ENCODE measurements at regions not wholly inside any gene's neighbourhood (a gene's known extent, or its start where the extent isn't known, plus 50 kb on each side); places are given as distances from the start of the nearest gene placed in this dataset.

GRCh38 chr9:80928697-80929096 lies 760.6 kb downstream of the TLE1 start:
- Histone ChIP-seq H3K9ac (replicated peaks; ENCODE audit: extremely low read depth, insufficient read depth, low read length) (no peak overlapping the region), H3K36me3 (ENCODE audit: control insufficient read depth in 2 of 2, extremely low read depth in 1 of 2, insufficient read depth in 2 of 2, low read length in 2 of 2) (no peaks in the 10 kb centered on the region), H3K9me1 (replicated peaks; ENCODE audit: control insufficient read depth, extremely low read depth, insufficient read depth, low read length) (no peaks in the 10 kb centered on the region), H3K27me3 (ENCODE audit: control insufficient read depth in 2 of 2, insufficient read depth in 2 of 2, low read length in 2 of 2) (no peaks in the 10 kb centered on the region), H3K4me3 (replicated peaks in 1 of 3; ENCODE audit: insufficient read depth in 1 of 3, low read depth in 1 of 3, low read length in 3 of 3) (no peak overlapping the region), H3K27ac (ENCODE audit: insufficient read depth, low read depth, low read length) (no peak overlapping the region), H2AFZ (ENCODE audit: low read depth, low read length) (no peak overlapping the region), H3K4me2 (ENCODE audit: insufficient read depth, low read length) (no peak overlapping the region), H3K79me2 (ENCODE audit: control insufficient read depth, insufficient read depth, low read length) (no peaks in the 10 kb centered on the region), H4K20me1 (replicated peaks; ENCODE audit: control insufficient read depth, extremely low read depth, insufficient read depth, low read length) (no peaks in the 10 kb centered on the region), H3K4me1 (ENCODE audit: control insufficient read depth, extremely low read depth, insufficient read depth, low read length) (no peaks in the 10 kb centered on the region), H3K9me3 (replicated peaks; ENCODE audit: control insufficient read depth, insufficient read depth, low read length) (no peaks in the 10 kb centered on the region)
- intact Hi-C loops (cut with micrococcal nuclease) = no loop called here
- DNase-seq (ENCODE audit: low read depth, low spot score) (no peak), FAIRE-seq (no peak)
- dilution Hi-C loops (cut with MboI; ENCODE audit: extremely low pct_ligation_motif_present, low sequenced_read_pairs) = no loop called here
- ChIA-PET CTCF (no interaction called here), POLR2A (no interaction called here)
- no TSS peak for BruUV-seq (replicated peaks)
- TF ChIP-seq MAX (IDR thresholded peaks at IDR 0.05; ENCODE audit: insufficient read depth, insufficient read length) = no peak
- TF ChIP-seq CTCF (IDR thresholded peaks at IDR 0.05; ENCODE audit: extremely low read depth in 1 of 2, insufficient read depth in 1 of 2, low read depth in 1 of 2, low read length in 2 of 2) = no peak
- TF ChIP-seq MYC (IDR thresholded peaks at IDR 0.05; ENCODE audit: low read depth, low read length) = no peak
- no peak for TF ChIP-seq POLR2A (IDR thresholded peaks at IDR 0.05; ENCODE audit: low read depth, low read length)
- no peak for TF ChIP-seq EZH2 (IDR thresholded peaks at IDR 0.05; ENCODE audit: borderline replicate concordance, low read depth, low read length, severe bottlenecking)
- TF ChIP-seq GATA2 (IDR thresholded peaks at IDR 0.05; ENCODE audit: insufficient read depth, insufficient read length, low read depth, low read length) = no peak
- no peak for TF ChIP-seq FOS (IDR thresholded peaks at IDR 0.05; ENCODE audit: borderline replicate concordance, insufficient read depth, low read length)
- TF ChIP-seq JUN (IDR thresholded peaks at IDR 0.05; ENCODE audit: borderline replicate concordance, insufficient read depth, insufficient read length, low read depth) = no peak
- no peak for TF ChIP-seq POLR2AphosphoS5 (IDR thresholded peaks at IDR 0.05; ENCODE audit: insufficient read depth, low read depth, low read length)
